ENCODE measurements at regions not wholly inside any gene's neighbourhood (a gene's known extent, or its start where the extent isn't known, plus 50 kb on each side); places are given as distances from the start of the nearest gene placed in this dataset.

DNA sequence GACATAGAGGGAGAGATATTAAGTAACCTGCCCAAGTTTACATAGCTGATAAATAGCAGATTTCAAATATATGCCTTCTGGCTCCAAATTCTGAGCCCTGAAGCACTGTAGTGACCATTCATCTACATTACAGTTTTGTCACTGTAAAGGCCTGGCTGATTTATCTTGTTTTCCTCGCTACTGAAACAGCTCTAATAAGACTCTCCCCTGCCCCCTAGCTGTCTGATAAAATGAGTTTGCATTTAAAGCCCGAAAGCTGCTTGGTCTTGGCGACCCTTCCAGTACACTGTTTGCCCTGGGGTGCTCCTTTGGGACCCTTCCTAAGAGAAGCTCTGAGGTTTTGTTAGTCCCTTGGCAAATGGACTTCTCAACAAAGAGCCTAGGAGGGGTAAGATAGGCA lies 59.7 kb upstream of the RAB11FIP2 start:
- Histone ChIP-seq H3K9me3 (ENCODE audit: control insufficient read depth in 1 of 2, low read length in 2 of 2) (no peaks in the 10 kb centered on the region), H3K4me3 (ENCODE audit: low read depth in 1 of 2, low read length in 2 of 2) (no peak overlapping the region), H3K4me1 (ENCODE audit: control insufficient read depth in 1 of 2, insufficient read depth in 2 of 2, low read length in 2 of 2) (no peaks in the 10 kb centered on the region), H3K36me3 (ENCODE audit: control insufficient read depth in 1 of 2, insufficient read depth in 2 of 2, low read length in 2 of 2) (no peaks in the 10 kb centered on the region), H3K27ac (ENCODE audit: low read length) (no peak overlapping the region), H3K27me3 (ENCODE audit: low read depth, low read length) (no peaks in the 10 kb centered on the region)

DNA sequence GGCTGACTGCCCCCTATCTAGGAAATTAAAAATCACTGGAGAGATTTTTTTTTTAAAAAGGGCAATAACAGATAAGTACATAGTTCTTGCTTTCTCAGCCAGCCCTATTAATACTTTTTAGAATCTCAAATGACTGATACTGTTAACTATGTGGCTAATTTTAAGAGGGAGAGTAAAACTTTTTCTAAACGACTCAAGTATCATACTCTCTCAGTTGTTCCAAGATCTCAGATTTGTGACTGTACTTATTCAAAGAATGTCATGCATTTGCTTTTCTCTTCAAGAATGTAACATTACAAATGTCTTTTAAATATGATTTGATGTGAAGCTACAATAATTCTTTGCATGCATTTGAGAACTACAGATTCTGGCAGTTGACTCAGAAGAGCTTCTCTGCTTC lies 55.4 kb upstream of the RAB11FIP2 start:
- no peak overlapping the region for H3K27ac ChIP-seq (ENCODE audit: low read length)
- H3K27me3 ChIP-seq (ENCODE audit: low read depth, low read length) = no peaks in the 10 kb centered on the region
- H3K9me3 ChIP-seq (ENCODE audit: control insufficient read depth in 1 of 2, low read length in 2 of 2) = no peaks in the 10 kb centered on the region
- H3K36me3 ChIP-seq (ENCODE audit: control insufficient read depth in 1 of 2, insufficient read depth in 2 of 2, low read length in 2 of 2) = no peaks in the 10 kb centered on the region
- H3K4me1 ChIP-seq (ENCODE audit: control insufficient read depth in 1 of 2, insufficient read depth in 2 of 2, low read length in 2 of 2) = no peaks in the 10 kb centered on the region
- H3K4me3 ChIP-seq (ENCODE audit: low read depth in 1 of 2, low read length in 2 of 2) = no peak overlapping the region

- no peaks in the 10 kb centered on the region for H3K36me3 ChIP-seq (ENCODE audit: control insufficient read depth in 1 of 2, insufficient read depth in 2 of 2, low read length in 2 of 2)
- H3K9me3 ChIP-seq (ENCODE audit: control insufficient read depth in 1 of 2, low read length in 2 of 2) = no peaks in the 10 kb centered on the region
- no peak overlapping the region for H3K27ac ChIP-seq (ENCODE audit: low read length)
- no peak overlapping the region for H3K4me3 ChIP-seq (ENCODE audit: low read depth in 1 of 2, low read length in 2 of 2)
- H3K4me1 ChIP-seq (ENCODE audit: control insufficient read depth in 1 of 2, insufficient read depth in 2 of 2, low read length in 2 of 2) = no peaks in the 10 kb centered on the region
- H3K27me3 ChIP-seq (ENCODE audit: low read depth, low read length) = no peaks in the 10 kb centered on the region
Observed at GRCh38 chr10:118101501-118101900, 54.8 kb upstream of the RAB11FIP2 start.
